ENCODE measurements at regions not wholly inside any gene's neighbourhood (a gene's known extent, or its start where the extent isn't known, plus 50 kb on each side); places are given as distances from the start of the nearest gene placed in this dataset.

- no peak for DNase-seq
- 71 to 83% (median 76%) methylated on average over 4 of the region's 4 CpGs for WGBS, 4 donors
Measured at GRCh38 chr13:68588623-68589022, 1358.5 kb upstream of the PCDH9 start.

GRCh38 chr13:68584776-68585175, 1354.6 kb upstream of the PCDH9 start:
- no peaks in the 10 kb centered on the region for H3K36me3 ChIP-seq
- intact Hi-C loops (cut with DNase I): no loop called here
- H3K4me1 ChIP-seq: no peaks in the 10 kb centered on the region
- ATAC-seq: no peak
- peaks cover 0 to 10% (median 0%) of the 10 kb centered on the region in 12 donors for H3K9me3 ChIP-seq
- DNase-seq: no peak
- H3K27me3 ChIP-seq: no peaks in the 10 kb centered on the region
- no peak overlapping the region for H3K4me3 ChIP-seq
- H3K27ac ChIP-seq: no peak overlapping the region
- WGBS, 4 donors: 37 to 54% (median 41%) methylated on average over 1 of the region's 1 CpG
- no peak for TF ChIP-seq CTCF (IDR thresholded peaks at IDR 0.05)

More at GRCh38 chr13:68588623-68589022, 1358.5 kb upstream of the PCDH9 start:
- Histone ChIP-seq H3K4me1 (no peaks in the 10 kb centered on the region), H3K4me3 (no peak overlapping the region), H3K36me3 (no peaks in the 10 kb centered on the region), H3K9me3 (peaks cover 0 to 2% (median 0%) of the 10 kb centered on the region in 12 donors), H3K27me3 (no peaks in the 10 kb centered on the region), H3K27ac (no peak overlapping the region)
- ATAC-seq: no peak
- intact Hi-C loops (cut with DNase I): no loop called here
- TF ChIP-seq CTCF (IDR thresholded peaks at IDR 0.05): no peak

- TF ChIP-seq POLR2A (IDR thresholded peaks at IDR 0.05) (no peak), CTCF (IDR thresholded peaks at IDR 0.05) (no peak)
- no peak overlapping the region for H3K27ac ChIP-seq
- H3K9me3 ChIP-seq: no peaks in the 10 kb centered on the region
- no peak overlapping the region for H3K4me3 ChIP-seq
- H3K27me3 ChIP-seq: no peaks in the 10 kb centered on the region
- 63 to 81% (median 75%) methylated on average over 1 of the region's 1 CpG for WGBS, 4 donors
- H3K36me3 ChIP-seq: no peaks in the 10 kb centered on the region
- intact Hi-C loops (cut with DNase I): no loop called here
- ATAC-seq (no peak), DNase-seq (no peak)
- no peaks in the 10 kb centered on the region for H3K4me1 ChIP-seq
Measured at GRCh38 chr13:68574053-68574452, 1343.9 kb upstream of the PCDH9 start.

GRCh38 chr13:68551701-68552522, 1321.8 kb upstream of the PCDH9 start:
- ATAC-seq: peak in 1 of 4 donors; percentile 41
- 74 to 82% (median 78%) methylated on average over 5 of the region's 5 CpGs for WGBS, 4 donors
- H3K36me3 ChIP-seq: no peaks in the 10 kb centered on the region
- intact Hi-C loops (cut with DNase I): no loop called here
- H3K27ac ChIP-seq: no peak overlapping the region
- DNase-seq: no peak
- TF ChIP-seq POLR2A (IDR thresholded peaks at IDR 0.05): no peak
- no peak for TF ChIP-seq CTCF (IDR thresholded peaks at IDR 0.05)
- no peak overlapping the region for H3K4me3 ChIP-seq
- no peaks in the 10 kb centered on the region for H3K27me3 ChIP-seq
- H3K9me3 ChIP-seq: peaks cover 0 to 7% (median 0%) of the 10 kb centered on the region in 12 donors
- H3K4me1 ChIP-seq: peaks cover 0 to 6% (median 0%) of the 10 kb centered on the region in 12 donors

All from heart left ventricle (tissue), 16 donors.